GM19035 (cell line): ENCODE measurements at regions not wholly inside any gene's neighbourhood (a gene's known extent, or its start where the extent isn't known, plus 50 kb on each side); places are given as distances from the start of the nearest gene placed in this dataset.

Experiments used
- ATAC-seq: cut with Tn5 transposase; IDR thresholded peaks from one replicate; pipeline ENCODE4 v1.9.1; 2021; ENCODE audit not compliant: unreplicated experiment

- no peak for ATAC-seq
These were observed 864.1 kb downstream of the HACE1 start for GRCh38 chr6:103995571-103995970.

GRCh38 chr6:103983860-103984259 lies 875.9 kb downstream of the HACE1 start:
- no peak for ATAC-seq

- ATAC-seq = no peak
These were observed 876.7 kb downstream of the HACE1 start for GRCh38 chr6:103983011-103983410.

- no peak for ATAC-seq
These were observed 877.1 kb downstream of the HACE1 start for GRCh38 chr6:103982574-103982973.

GRCh38 chr6:103979308-103979707 lies 880.4 kb downstream of the HACE1 start:
- ATAC-seq = no peak

GRCh38 chr6:103937389-103937788 lies 922.3 kb downstream of the HACE1 start:
- ATAC-seq = no peak

- no peak for ATAC-seq
These were observed 934.4 kb downstream of the HACE1 start for GRCh38 chr6:103925317-103925716.

- no peak for ATAC-seq
These were observed 949.7 kb downstream of the HACE1 start for GRCh38 chr6:103910018-103910417.

GRCh38 chr6:103908898-103909297 lies 950.8 kb downstream of the HACE1 start:
- no peak for ATAC-seq

- no peak for ATAC-seq
These were observed 964.6 kb downstream of the HACE1 start for GRCh38 chr6:103895136-103895535.

GRCh38 chr6:103893141-103893581 lies 966.6 kb downstream of the HACE1 start:
- no peak for ATAC-seq

- no peak for ATAC-seq
These were observed 972.8 kb downstream of the HACE1 start for GRCh38 chr6:103886951-103887350.

GRCh38 chr6:103885446-103885845 lies 974.3 kb downstream of the HACE1 start:
- no peak for ATAC-seq

- ATAC-seq = no peak
These were observed 979.9 kb downstream of the HACE1 start for GRCh38 chr6:103879800-103880199.

GRCh38 chr6:103875221-103875620 lies 984.5 kb downstream of the HACE1 start:
- ATAC-seq = no peak

GRCh38 chr6:103874575-103874974 lies 985.1 kb downstream of the HACE1 start:
- no peak for ATAC-seq

- ATAC-seq = no peak
These were observed 987.0 kb downstream of the HACE1 start for GRCh38 chr6:103872678-103873077.

- no peak for ATAC-seq
These were observed 987.5 kb downstream of the HACE1 start for GRCh38 chr6:103872233-103872632.

GRCh38 chr6:103870970-103871369 lies 988.7 kb downstream of the HACE1 start:
- ATAC-seq = no peak

GRCh38 chr6:103862297-103862696 lies 997.4 kb downstream of the HACE1 start:
- ATAC-seq = no peak

GRCh38 chr6:103858003-103858402 lies 1001.7 kb downstream of the HACE1 start:
- ATAC-seq = no peak

GRCh38 chr6:103855750-103856149 lies 1004.0 kb downstream of the HACE1 start:
- no peak for ATAC-seq

GRCh38 chr6:103854059-103854458 lies 1005.7 kb downstream of the HACE1 start:
- no peak for ATAC-seq

- no peak for ATAC-seq
These were observed 1021.3 kb downstream of the HACE1 start for GRCh38 chr6:103838457-103838856.
